HEK293 (cell line): ENCODE measurements at regions not wholly inside any gene's neighbourhood (a gene's known extent, or its start where the extent isn't known, plus 50 kb on each side); places are given as distances from the start of the nearest gene placed in this dataset.

Experiments
- REPIN1 ChIP-seq: fragments of 450-650 bp; formaldehyde crosslinking; IDR thresholded peaks from 2 replicates; pipeline ENCODE4 v1.5.1; 2017; ENCODE audit warnings: missing biosample characterization, missing genetic modification characterization, low read depth
- YY1 ChIP-seq: fragments of 450-650 bp; formaldehyde crosslinking; IDR thresholded peaks from 2 replicates; pipeline ENCODE4 v1.5.1; 2018; ENCODE audit warnings: missing biosample characterization, missing genetic modification characterization
- ZNF544 ChIP-seq: fragments of 450-650 bp; formaldehyde crosslinking; IDR thresholded peaks from 2 replicates; pipeline ENCODE4 v1.5.0; 2017; ENCODE audit warnings: missing biosample characterization, missing genetic modification characterization
- TF ChIP-seq, protein P1 (sequence below): fragments of 450-650 bp; formaldehyde crosslinking; IDR thresholded peaks from 2 replicates; pipeline ENCODE4 v1.5.1; 2016; ENCODE audit warnings: missing biosample characterization, missing genetic modification characterization
- TF ChIP-seq, protein P2 (sequence below): fragments of 450-650 bp; formaldehyde crosslinking; conservative IDR thresholded peaks from 2 replicates; pipeline ENCODE4 v1.5.1; 2016; ENCODE audit warnings: low read depth, missing biosample characterization, missing genetic modification characterization
- TF ChIP-seq, protein P3 (sequence below): fragments of 450-650 bp; formaldehyde crosslinking; IDR thresholded peaks from 2 replicates; pipeline ENCODE4 v1.5.1; 2016; ENCODE audit warnings: missing biosample characterization, missing genetic modification characterization

DNA sequence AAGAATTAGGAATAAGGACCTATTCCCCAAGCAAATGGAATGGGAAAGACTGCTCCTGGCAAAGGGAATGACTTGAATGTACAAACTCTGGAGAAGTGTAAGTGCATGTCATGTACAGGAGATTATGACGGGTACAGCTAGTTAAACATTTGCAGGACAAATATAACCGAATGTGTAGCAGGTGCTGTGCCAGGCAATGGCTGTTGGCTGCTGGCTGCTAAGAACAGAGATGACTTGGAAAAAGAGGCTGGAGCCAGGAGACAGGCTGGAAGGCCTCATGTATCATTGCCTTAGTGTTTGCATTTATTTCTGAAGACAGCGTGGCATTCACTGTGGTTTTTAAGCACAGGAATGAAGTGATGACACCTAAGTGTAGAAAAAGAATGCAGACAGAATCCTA is 136.8 kb downstream of the TTC8 start:
- TF ChIP-seq REPIN1 (tag by site-specific recombination) (no peak), ZNF544 (tag by site-specific recombination) (no peak), YY1 (tag by site-specific recombination) (no peak)
- TF ChIP-seq, protein P1, sequence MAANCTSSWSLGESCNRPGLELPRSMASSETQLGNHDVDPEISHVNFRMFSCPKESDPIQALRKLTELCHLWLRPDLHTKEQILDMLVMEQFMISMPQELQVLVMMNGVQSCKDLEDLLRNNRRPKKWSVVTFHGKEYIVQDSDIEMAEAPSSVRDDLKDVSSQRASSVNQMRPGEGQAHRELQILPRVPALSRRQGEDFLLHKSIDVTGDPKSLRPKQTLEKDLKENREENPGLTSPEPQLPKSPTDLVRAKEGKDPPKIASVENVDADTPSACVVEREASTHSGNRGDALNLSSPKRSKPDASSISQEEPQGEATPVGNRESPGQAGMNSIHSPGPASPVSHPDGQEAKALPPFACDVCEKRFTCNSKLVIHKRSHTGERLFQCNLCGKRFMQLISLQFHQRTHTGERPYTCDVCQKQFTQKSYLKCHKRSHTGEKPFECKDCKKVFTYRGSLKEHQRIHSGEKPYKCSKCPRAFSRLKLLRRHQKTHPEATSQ (tag by site-specific recombination): no peak
- TF ChIP-seq, protein P2, sequence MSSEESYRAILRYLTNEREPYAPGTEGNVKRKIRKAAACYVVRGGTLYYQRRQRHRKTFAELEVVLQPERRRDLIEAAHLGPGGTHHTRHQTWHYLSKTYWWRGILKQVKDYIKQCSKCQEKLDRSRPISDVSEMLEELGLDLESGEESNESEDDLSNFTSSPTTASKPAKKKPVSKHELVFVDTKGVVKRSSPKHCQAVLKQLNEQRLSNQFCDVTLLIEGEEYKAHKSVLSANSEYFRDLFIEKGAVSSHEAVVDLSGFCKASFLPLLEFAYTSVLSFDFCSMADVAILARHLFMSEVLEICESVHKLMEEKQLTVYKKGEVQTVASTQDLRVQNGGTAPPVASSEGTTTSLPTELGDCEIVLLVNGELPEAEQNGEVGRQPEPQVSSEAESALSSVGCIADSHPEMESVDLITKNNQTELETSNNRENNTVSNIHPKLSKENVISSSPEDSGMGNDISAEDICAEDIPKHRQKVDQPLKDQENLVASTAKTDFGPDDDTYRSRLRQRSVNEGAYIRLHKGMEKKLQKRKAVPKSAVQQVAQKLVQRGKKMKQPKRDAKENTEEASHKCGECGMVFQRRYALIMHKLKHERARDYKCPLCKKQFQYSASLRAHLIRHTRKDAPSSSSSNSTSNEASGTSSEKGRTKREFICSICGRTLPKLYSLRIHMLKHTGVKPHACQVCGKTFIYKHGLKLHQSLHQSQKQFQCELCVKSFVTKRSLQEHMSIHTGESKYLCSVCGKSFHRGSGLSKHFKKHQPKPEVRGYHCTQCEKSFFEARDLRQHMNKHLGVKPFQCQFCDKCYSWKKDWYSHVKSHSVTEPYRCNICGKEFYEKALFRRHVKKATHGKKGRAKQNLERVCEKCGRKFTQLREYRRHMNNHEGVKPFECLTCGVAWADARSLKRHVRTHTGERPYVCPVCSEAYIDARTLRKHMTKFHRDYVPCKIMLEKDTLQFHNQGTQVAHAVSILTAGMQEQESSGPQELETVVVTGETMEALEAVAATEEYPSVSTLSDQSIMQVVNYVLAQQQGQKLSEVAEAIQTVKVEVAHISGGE: no peak
- TF ChIP-seq, protein P3, sequence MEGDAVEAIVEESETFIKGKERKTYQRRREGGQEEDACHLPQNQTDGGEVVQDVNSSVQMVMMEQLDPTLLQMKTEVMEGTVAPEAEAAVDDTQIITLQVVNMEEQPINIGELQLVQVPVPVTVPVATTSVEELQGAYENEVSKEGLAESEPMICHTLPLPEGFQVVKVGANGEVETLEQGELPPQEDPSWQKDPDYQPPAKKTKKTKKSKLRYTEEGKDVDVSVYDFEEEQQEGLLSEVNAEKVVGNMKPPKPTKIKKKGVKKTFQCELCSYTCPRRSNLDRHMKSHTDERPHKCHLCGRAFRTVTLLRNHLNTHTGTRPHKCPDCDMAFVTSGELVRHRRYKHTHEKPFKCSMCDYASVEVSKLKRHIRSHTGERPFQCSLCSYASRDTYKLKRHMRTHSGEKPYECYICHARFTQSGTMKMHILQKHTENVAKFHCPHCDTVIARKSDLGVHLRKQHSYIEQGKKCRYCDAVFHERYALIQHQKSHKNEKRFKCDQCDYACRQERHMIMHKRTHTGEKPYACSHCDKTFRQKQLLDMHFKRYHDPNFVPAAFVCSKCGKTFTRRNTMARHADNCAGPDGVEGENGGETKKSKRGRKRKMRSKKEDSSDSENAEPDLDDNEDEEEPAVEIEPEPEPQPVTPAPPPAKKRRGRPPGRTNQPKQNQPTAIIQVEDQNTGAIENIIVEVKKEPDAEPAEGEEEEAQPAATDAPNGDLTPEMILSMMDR (tag by site-specific recombination): no peak
